Effector memory CD4-positive, alpha-beta T cell (primary cell): ENCODE measurements at regions not wholly inside any gene's neighbourhood (a gene's known extent, or its start where the extent isn't known, plus 50 kb on each side); places are given as distances from the start of the nearest gene placed in this dataset.

Experiments used
- DNase-seq, 3 donors: peaks; one replicate each; pipeline ENCODE4 v3.0.0-alpha.2; 2020
- H3K27ac ChIP-seq: 2 replicates; pipeline ENCODE4 v1.7.0; 2013; ENCODE audit warnings: mild to moderate bottlenecking, low read length, moderate library complexity; ENCODE audit not compliant: insufficient read depth, poor library complexity, severe bottlenecking
- H3K27me3 ChIP-seq: replicated peaks from 2 replicates; pipeline ENCODE4 v1.7.0; 2013; ENCODE audit warnings: mild to moderate bottlenecking, low read length; ENCODE audit not compliant: insufficient read depth, control insufficient read depth, poor library complexity, severe bottlenecking
- H3K36me3 ChIP-seq: 2 replicates; pipeline ENCODE4 v1.7.0; 2013; ENCODE audit warnings: mild to moderate bottlenecking, low read length, moderate library complexity; ENCODE audit not compliant: control insufficient read depth, insufficient read depth
- H3K4me1 ChIP-seq: 2 replicates; pipeline ENCODE4 v1.7.0; 2013; ENCODE audit warnings: low read length, mild to moderate bottlenecking; ENCODE audit not compliant: control insufficient read depth, insufficient read depth, poor library complexity, severe bottlenecking
- H3K4me3 ChIP-seq: 2 replicates; pipeline ENCODE4 v1.7.0; 2013; ENCODE audit warnings: low read length, low read depth, mild to moderate bottlenecking; ENCODE audit not compliant: insufficient read depth, poor library complexity, severe bottlenecking
- H3K9me3 ChIP-seq: 2 replicates; pipeline ENCODE4 v1.7.0; 2013; ENCODE audit warnings: mild to moderate bottlenecking, low read length, moderate library complexity; ENCODE audit not compliant: control insufficient read depth

GRCh38 chr15:87508086-87508485, 748.5 kb downstream of the NTRK3 start:
- Histone ChIP-seq H3K27me3 (no peaks in the 10 kb centered on the region), H3K4me3 (no peak overlapping the region), H3K9me3 (no peaks in the 10 kb centered on the region), H3K36me3 (no peaks in the 10 kb centered on the region), H3K27ac (no peak overlapping the region), H3K4me1 (no peaks in the 10 kb centered on the region)
- DNase-seq, result no peak

- Histone ChIP-seq H3K36me3 (no peaks in the 10 kb centered on the region), H3K4me1 (no peaks in the 10 kb centered on the region), H3K27me3 (no peaks in the 10 kb centered on the region)
Observed at GRCh38 chr15:87502173-87502572, 754.4 kb downstream of the NTRK3 start.

GRCh38 chr15:87500240-87500639, 756.3 kb downstream of the NTRK3 start:
- Histone ChIP-seq H3K36me3 (no peaks in the 10 kb centered on the region), H3K4me1 (no peaks in the 10 kb centered on the region)

More at GRCh38 chr15:87502173-87502572, 754.4 kb downstream of the NTRK3 start:
- no peak overlapping the region for H3K27ac ChIP-seq
- no peak overlapping the region for H3K4me3 ChIP-seq
- DNase-seq, result no peak
- H3K9me3 ChIP-seq, result no peaks in the 10 kb centered on the region

GRCh38 chr15:87498560-87498959, 758.0 kb downstream of the NTRK3 start:
- no peak for DNase-seq
- Histone ChIP-seq H3K27me3 (no peaks in the 10 kb centered on the region), H3K4me3 (no peak overlapping the region), H3K9me3 (no peaks in the 10 kb centered on the region), H3K4me1 (no peaks in the 10 kb centered on the region), H3K36me3 (no peaks in the 10 kb centered on the region), H3K27ac (no peak overlapping the region)

More at GRCh38 chr15:87500240-87500639, 756.3 kb downstream of the NTRK3 start:
- Histone ChIP-seq H3K27ac (no peak overlapping the region), H3K4me3 (no peak overlapping the region), H3K9me3 (no peaks in the 10 kb centered on the region), H3K27me3 (no peaks in the 10 kb centered on the region)
- DNase-seq, result no peak

GRCh38 chr15:87496795-87497194, 759.7 kb downstream of the NTRK3 start:
- DNase-seq, result no peak
- H3K27me3 ChIP-seq, result no peaks in the 10 kb centered on the region
- H3K4me1 ChIP-seq, result no peaks in the 10 kb centered on the region
- H3K27ac ChIP-seq, result no peak overlapping the region
- H3K36me3 ChIP-seq, result no peaks in the 10 kb centered on the region
- no peak overlapping the region for H3K4me3 ChIP-seq
- no peaks in the 10 kb centered on the region for H3K9me3 ChIP-seq

DNA sequence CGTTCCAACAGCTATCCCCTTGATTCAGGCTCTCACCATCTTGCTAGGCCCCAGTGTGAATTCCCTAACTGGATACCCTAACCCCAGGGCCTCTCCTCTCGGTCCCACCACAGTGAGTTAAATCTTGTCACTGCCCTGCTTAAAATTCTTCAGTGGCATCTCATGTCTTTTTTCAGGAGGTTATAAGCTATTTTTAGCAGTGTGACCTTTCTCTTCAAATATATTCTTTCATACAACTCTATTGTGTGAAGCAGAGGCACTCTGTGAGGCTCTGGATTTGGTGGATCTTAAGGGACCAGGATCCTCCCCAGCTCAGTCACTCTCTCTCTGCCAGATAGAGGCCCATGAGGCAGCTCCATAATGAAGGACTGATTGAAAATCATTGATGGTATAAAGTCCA, 760.4 kb downstream of the NTRK3 start:
- H3K9me3 ChIP-seq, result no peaks in the 10 kb centered on the region
- H3K36me3 ChIP-seq, result no peaks in the 10 kb centered on the region
- DNase-seq, result no peak
- H3K4me1 ChIP-seq, result no peaks in the 10 kb centered on the region
- no peak overlapping the region for H3K4me3 ChIP-seq
- H3K27ac ChIP-seq, result no peak overlapping the region
- no peaks in the 10 kb centered on the region for H3K27me3 ChIP-seq

DNA sequence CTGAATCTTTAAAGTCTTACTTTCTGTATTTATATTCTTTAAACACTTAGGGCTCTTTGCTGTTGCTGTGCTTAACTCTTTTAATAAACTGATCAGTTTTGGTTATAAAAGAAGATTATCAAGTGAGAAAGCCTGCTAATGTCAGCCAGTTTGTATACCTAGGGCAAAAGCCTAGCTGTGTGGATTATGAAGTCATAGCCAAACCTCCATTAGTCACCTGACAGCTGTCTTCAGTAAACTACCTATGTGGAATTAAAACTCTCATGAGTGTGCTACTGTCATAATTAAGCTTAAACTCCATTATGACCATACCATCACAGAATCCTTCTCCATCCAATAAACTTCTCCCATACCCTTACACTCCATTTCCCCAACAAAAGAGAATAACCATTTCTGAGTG, 762.7 kb downstream of the NTRK3 start:
- no peak for DNase-seq
- no peaks in the 10 kb centered on the region for H3K36me3 ChIP-seq
- H3K27ac ChIP-seq, result no peak overlapping the region
- no peaks in the 10 kb centered on the region for H3K9me3 ChIP-seq
- H3K4me3 ChIP-seq, result no peak overlapping the region
- no peaks in the 10 kb centered on the region for H3K27me3 ChIP-seq
- no peaks in the 10 kb centered on the region for H3K4me1 ChIP-seq

GRCh38 chr15:87492321-87492720, 764.2 kb downstream of the NTRK3 start:
- no peaks in the 10 kb centered on the region for H3K27me3 ChIP-seq
- H3K4me3 ChIP-seq, result no peak overlapping the region

GRCh38 chr15:87490666-87491065, 765.9 kb downstream of the NTRK3 start:
- no peaks in the 10 kb centered on the region for H3K9me3 ChIP-seq
- no peak overlapping the region for H3K4me3 ChIP-seq
- no peaks in the 10 kb centered on the region for H3K36me3 ChIP-seq
- no peaks in the 10 kb centered on the region for H3K4me1 ChIP-seq
- no peak for DNase-seq
- no peaks in the 10 kb centered on the region for H3K27me3 ChIP-seq
- H3K27ac ChIP-seq, result no peak overlapping the region

More at GRCh38 chr15:87492321-87492720, 764.2 kb downstream of the NTRK3 start:
- Histone ChIP-seq H3K4me1 (no peaks in the 10 kb centered on the region), H3K36me3 (no peaks in the 10 kb centered on the region), H3K9me3 (no peaks in the 10 kb centered on the region), H3K27ac (no peak overlapping the region)
- no peak for DNase-seq

- Histone ChIP-seq H3K27me3 (no peaks in the 10 kb centered on the region), H3K36me3 (no peaks in the 10 kb centered on the region), H3K27ac (no peak overlapping the region), H3K9me3 (no peaks in the 10 kb centered on the region), H3K4me1 (no peaks in the 10 kb centered on the region), H3K4me3 (no peak overlapping the region)
- no peak for DNase-seq
Observed at GRCh38 chr15:87489902-87490665, 766.5 kb downstream of the NTRK3 start.
